OCI-LY3 (cell line): ENCODE measurements at regions not wholly inside any gene's neighbourhood (a gene's known extent, or its start where the extent isn't known, plus 50 kb on each side); places are given as distances from the start of the nearest gene placed in this dataset.

ENCODE experiments used
- H2AFZ ChIP-seq: fragments of 200-600, 300-600 bp; shearing (Covaris generic); 2 replicates; pipeline ENCODE4 v1.6.0; 2014; ENCODE audit warnings: antibody characterized with exemption, low read depth, low read length
- H3K27ac ChIP-seq: fragments of 200-600, 300-600 bp; sonication (generic); 2 replicates; pipeline ENCODE4 v1.5.1; 2014; ENCODE audit warnings: mild to moderate bottlenecking, low read length, moderate library complexity, mixed read lengths
- H3K27me3 ChIP-seq: fragments of 200-600, 300-600 bp; sonication (generic); 2 replicates; pipeline ENCODE4 v1.6.1; 2014; ENCODE audit warnings: low read depth, low read length, mixed read lengths
- H3K36me3 ChIP-seq: fragments of 200-600, 300-600 bp; sonication (generic); replicated peaks from 2 replicates; pipeline ENCODE3; 2014; ENCODE audit warnings: low read depth, low read length, mixed read lengths
- H3K4me1 ChIP-seq: fragments of 300-600, 200-600 bp; sonication (generic); 2 replicates; pipeline ENCODE4 v1.6.1; 2014; ENCODE audit warnings: low read length, mixed read lengths
- H3K4me2 ChIP-seq: fragments of 200-600, 300-600 bp; sonication (generic); 2 replicates; pipeline ENCODE4 v1.6.1; 2014; ENCODE audit warnings: low read length, mixed read lengths
- H3K4me3 ChIP-seq: fragments of 300-600, 200-600 bp; sonication (generic); 2 replicates; pipeline ENCODE4 v1.5.1; 2014; ENCODE audit warnings: antibody characterized with exemption, mild to moderate bottlenecking, low read length, moderate library complexity
- H3K79me2 ChIP-seq: fragments of 300-600, 200-600 bp; shearing (Covaris generic); 2 replicates; pipeline ENCODE4 v1.6.1; 2014; ENCODE audit warnings: mild to moderate bottlenecking, low read length, mixed read lengths
- H3K9ac ChIP-seq: fragments of 300-600, 200-600 bp; shearing (Covaris generic); 2 replicates; pipeline ENCODE4 v1.6.0; 2014; ENCODE audit warnings: mild to moderate bottlenecking, low read length, moderate library complexity
- H3K9me3 ChIP-seq: fragments of 200-600, 300-600 bp; shearing (Covaris generic); 2 replicates; pipeline ENCODE4 v1.6.1; 2014; ENCODE audit warnings: low read length, mixed read lengths; ENCODE audit not compliant: insufficient read depth
- H4K20me1 ChIP-seq: fragments of 200-600, 300-600 bp; sonication (generic); 2 replicates; pipeline ENCODE4 v1.6.1; 2016; ENCODE audit warnings: low read length, mixed read lengths; ENCODE audit not compliant: insufficient read depth
- EZH2phosphoT487 ChIP-seq: fragments of 200-600 bp; shearing (Covaris generic); IDR thresholded peaks from 2 replicates; pipeline ENCODE4 v1.6.1; 2018; ENCODE audit warnings: antibody characterized with exemption, mixed run types, low read depth
- TF ChIP-seq, protein P1 (sequence below): fragments of 200-600, 300-600 bp; sonication (generic); IDR thresholded peaks from 2 replicates; pipeline ENCODE4 v1.5.1; 2014; ENCODE audit warnings: antibody characterized with exemption, low read length, low read depth

DNA sequence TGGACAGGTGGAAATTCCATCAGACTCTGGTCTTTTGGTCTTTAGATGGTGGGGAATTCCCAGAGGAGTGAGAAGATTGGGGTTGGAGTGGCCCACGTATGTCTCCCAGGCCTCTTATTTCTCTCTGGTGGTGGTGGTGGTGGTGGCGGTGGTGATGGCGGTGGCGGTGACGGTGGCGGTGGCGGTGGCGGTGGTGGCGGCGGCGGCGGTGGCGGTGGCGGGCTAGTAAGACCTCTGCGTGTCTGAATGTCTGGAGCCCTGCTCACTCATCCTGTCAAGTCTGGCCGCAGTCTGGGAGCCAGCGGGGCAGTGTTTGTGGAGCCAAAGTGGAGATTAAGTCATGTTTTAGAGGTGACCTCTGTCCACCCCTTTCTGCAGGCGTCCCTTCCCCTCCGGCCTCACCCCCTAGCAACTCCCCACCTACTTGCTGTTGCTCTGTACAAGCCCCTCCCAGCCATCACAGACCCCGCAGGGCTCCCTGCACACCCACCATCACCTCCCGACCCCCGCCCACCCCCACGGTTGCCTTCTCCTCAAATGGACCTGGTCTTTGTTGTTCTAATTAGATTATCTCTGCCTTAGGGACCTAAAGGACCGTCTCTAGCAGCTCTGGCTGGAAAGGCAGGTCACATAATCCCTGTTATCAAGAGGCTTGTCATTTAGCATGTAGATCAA lies 165.0 kb upstream of the TBX20 start:
- no peak for TF ChIP-seq EZH2phosphoT487
- TF ChIP-seq, protein P1, sequence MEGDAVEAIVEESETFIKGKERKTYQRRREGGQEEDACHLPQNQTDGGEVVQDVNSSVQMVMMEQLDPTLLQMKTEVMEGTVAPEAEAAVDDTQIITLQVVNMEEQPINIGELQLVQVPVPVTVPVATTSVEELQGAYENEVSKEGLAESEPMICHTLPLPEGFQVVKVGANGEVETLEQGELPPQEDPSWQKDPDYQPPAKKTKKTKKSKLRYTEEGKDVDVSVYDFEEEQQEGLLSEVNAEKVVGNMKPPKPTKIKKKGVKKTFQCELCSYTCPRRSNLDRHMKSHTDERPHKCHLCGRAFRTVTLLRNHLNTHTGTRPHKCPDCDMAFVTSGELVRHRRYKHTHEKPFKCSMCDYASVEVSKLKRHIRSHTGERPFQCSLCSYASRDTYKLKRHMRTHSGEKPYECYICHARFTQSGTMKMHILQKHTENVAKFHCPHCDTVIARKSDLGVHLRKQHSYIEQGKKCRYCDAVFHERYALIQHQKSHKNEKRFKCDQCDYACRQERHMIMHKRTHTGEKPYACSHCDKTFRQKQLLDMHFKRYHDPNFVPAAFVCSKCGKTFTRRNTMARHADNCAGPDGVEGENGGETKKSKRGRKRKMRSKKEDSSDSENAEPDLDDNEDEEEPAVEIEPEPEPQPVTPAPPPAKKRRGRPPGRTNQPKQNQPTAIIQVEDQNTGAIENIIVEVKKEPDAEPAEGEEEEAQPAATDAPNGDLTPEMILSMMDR: no peak
- no peaks in the 10 kb centered on the region for H3K79me2 ChIP-seq
- no peak overlapping the region for H3K4me2 ChIP-seq
- H3K4me3 ChIP-seq: no peak overlapping the region
- no peaks in the 10 kb centered on the region for H4K20me1 ChIP-seq
- peaks cover 35% of the 10 kb centered on the region for H3K27me3 ChIP-seq
- H3K36me3 ChIP-seq: no peaks in the 10 kb centered on the region
- no peak overlapping the region for H3K27ac ChIP-seq
- H3K9ac ChIP-seq: no peak overlapping the region
- no peaks in the 10 kb centered on the region for H3K9me3 ChIP-seq
- no peaks in the 10 kb centered on the region for H3K4me1 ChIP-seq
- H2AFZ ChIP-seq: no peak overlapping the region

DNA sequence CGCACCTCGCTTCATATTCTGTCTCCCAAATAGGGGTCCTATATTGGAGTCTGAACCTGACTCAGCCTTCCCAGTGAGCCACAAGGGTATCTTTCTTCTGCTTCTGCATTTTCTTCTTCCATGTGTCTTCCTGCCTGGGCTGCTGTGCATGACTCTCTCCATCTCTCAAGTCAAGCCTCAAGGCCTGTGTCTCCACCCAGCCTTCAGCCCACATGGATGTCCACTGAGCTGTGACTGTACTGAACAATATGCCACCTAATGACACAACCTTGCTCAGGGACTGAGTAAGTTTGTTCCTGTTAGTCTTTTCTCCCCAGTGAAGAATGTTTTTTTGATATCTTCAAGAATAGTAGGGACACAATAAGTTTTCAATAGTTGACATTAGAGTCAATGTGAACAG lies 162.7 kb upstream of the TBX20 start:
- Histone ChIP-seq H3K36me3 (no peaks in the 10 kb centered on the region), H4K20me1 (no peaks in the 10 kb centered on the region), H3K9ac (no peak overlapping the region), H3K9me3 (no peaks in the 10 kb centered on the region), H3K4me3 (no peak overlapping the region), H3K27ac (no peak overlapping the region), H3K79me2 (no peaks in the 10 kb centered on the region), H3K27me3 (peaks cover 18% of the 10 kb centered on the region), H2AFZ (no peak overlapping the region), H3K4me1 (no peaks in the 10 kb centered on the region), H3K4me2 (no peak overlapping the region)
- TF ChIP-seq EZH2phosphoT487: no peak
- TF ChIP-seq, protein P1: no peak

DNA sequence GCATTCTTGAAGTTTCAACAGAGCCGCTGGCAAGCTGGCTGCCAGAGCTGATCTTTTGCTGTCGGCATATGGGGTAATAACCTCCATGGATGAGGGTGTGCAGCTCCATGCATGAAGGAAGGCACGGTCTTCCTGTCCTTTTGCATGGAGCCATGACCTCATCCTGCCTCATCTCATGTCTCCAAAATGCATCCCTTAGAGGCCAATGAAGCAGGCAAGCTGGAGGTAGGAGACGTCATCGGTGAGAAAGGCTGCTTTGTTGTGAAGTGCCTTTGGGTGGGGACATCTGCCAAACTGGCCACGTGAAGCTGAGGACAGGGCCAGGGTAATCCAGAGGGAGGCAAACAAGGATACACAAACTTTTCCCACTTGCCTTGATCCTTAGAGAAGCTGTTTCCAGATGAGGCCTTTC lies 161.5 kb upstream of the TBX20 start:
- Histone ChIP-seq H3K9me3 (no peaks in the 10 kb centered on the region), H3K4me3 (no peak overlapping the region), H4K20me1 (no peaks in the 10 kb centered on the region), H2AFZ (no peak overlapping the region), H3K4me1 (no peaks in the 10 kb centered on the region), H3K27me3 (peaks cover 17% of the 10 kb centered on the region), H3K4me2 (no peak overlapping the region), H3K36me3 (no peaks in the 10 kb centered on the region), H3K27ac (no peak overlapping the region), H3K9ac (no peak overlapping the region), H3K79me2 (no peaks in the 10 kb centered on the region)
- TF ChIP-seq EZH2phosphoT487: no peak
- TF ChIP-seq, protein P1: no peak

DNA sequence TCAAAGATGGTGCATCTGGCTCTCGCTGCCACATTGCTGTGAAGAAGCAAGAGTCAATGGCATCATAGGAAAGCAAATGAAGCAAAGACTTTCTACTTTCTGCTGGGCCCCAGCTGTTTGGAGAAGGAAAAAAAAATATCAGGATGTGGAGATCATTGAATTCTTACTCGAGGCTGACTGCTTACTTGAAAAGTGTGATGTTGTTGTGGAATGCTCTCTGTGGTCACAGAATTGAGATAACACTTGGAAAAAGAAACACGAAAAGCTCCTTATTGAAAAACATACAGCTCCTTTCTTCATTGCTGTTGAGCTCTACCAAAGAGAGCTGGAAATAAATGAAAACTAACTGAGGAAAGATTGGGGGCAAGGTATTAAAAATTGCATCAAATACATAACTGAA lies 157.4 kb upstream of the TBX20 start:
- H3K4me2 ChIP-seq: no peak overlapping the region
- H3K27ac ChIP-seq: no peak overlapping the region
- peaks cover 36% of the 10 kb centered on the region for H3K27me3 ChIP-seq
- H3K4me1 ChIP-seq: no peaks in the 10 kb centered on the region
- no peaks in the 10 kb centered on the region for H4K20me1 ChIP-seq
- H3K36me3 ChIP-seq: no peaks in the 10 kb centered on the region
- H2AFZ ChIP-seq: no peak overlapping the region
- no peaks in the 10 kb centered on the region for H3K79me2 ChIP-seq
- TF ChIP-seq, protein P1: no peak
- H3K4me3 ChIP-seq: no peak overlapping the region
- H3K9ac ChIP-seq: no peak overlapping the region
- no peaks in the 10 kb centered on the region for H3K9me3 ChIP-seq
